PC-3 (cell line): ENCODE measurements at regions not wholly inside any gene's neighbourhood (a gene's known extent, or its start where the extent isn't known, plus 50 kb on each side); places are given as distances from the start of the nearest gene placed in this dataset.

Experiments
- ATAC-seq: fragments of 200-7000 bp; cut with Tn5 transposase; 2 replicates; pipeline ENCODE4 v1.9.1; 2020; ENCODE audit warnings: mild to moderate bottlenecking, moderate library complexity
- BruUV-seq: library from RNA; stranded (reverse); fragments of 400-500 nt; replicated peaks from 2 replicates; lab custom pipeline; 2021; lab: Mats Ljungman, UMichigan
- CTCF ChIA-PET: fragments of 300-600 bp; sonication (Branson Sonifier 250); formaldehyde crosslinking; loops from one replicate; lab custom pipeline; 2022; ENCODE audit warnings: antibody characterized with exemption; lab: Charles Lee
- POLR2A ChIA-PET: fragments of 300-600 bp; sonication (Branson Sonifier 250); formaldehyde crosslinking; loops from one replicate; lab custom pipeline; 2022; ENCODE audit warnings: antibody characterized with exemption; ENCODE audit not compliant: unreplicated experiment; lab: Charles Lee
- DNase-seq: peaks from one replicate; pipeline ENCODE4 v3.0.0-alpha.2; 2015
- H2AFZ ChIP-seq: fragments of 300-600 bp; sonication (generic); 2 replicates; pipeline ENCODE4 v1.6.0; 2016; ENCODE audit warnings: antibody characterized with exemption, low read length
- H3F3A ChIP-seq: fragments of 300-600 bp; sonication (generic); one replicate; pipeline ENCODE4 v1.6.0; 2017; ENCODE audit warnings: antibody characterized with exemption, low read length, control low read depth, mild to moderate bottlenecking; ENCODE audit not compliant: unreplicated experiment
- H3K27ac ChIP-seq: fragments of 300-600 bp; sonication (generic); 2 replicates; pipeline ENCODE4 v1.5.1; 2016; ENCODE audit warnings: mild to moderate bottlenecking, low read length
- H3K27me3 ChIP-seq: fragments of 300-600 bp; sonication (generic); 2 replicates; pipeline ENCODE4 v1.6.1; 2016; ENCODE audit warnings: low read length, mixed read lengths
- H3K36me3 ChIP-seq: fragments of 300-600 bp; sonication (generic); 2 replicates; pipeline ENCODE4 v1.6.1; 2016; ENCODE audit warnings: low read depth, mixed run types, low read length, mixed read lengths
- H3K4me1 ChIP-seq: fragments of 300-600 bp; sonication (generic); 2 replicates; pipeline ENCODE4 v1.5.1; 2016; ENCODE audit warnings: low read length; ENCODE audit not compliant: insufficient read depth
- H3K4me2 ChIP-seq: fragments of 300-600 bp; sonication (generic); 2 replicates; pipeline ENCODE4 v1.6.0; 2016; ENCODE audit warnings: low read length
- H3K4me3 ChIP-seq: fragments of 300-600 bp; sonication (generic); 2 replicates; pipeline ENCODE4 v1.5.1; 2016; ENCODE audit warnings: mild to moderate bottlenecking, low read length, mixed read lengths
- H3K79me2 ChIP-seq: fragments of 300-600 bp; sonication (generic); 2 replicates; pipeline ENCODE4 v1.6.1; 2017; ENCODE audit warnings: low read length, mixed read lengths
- H3K9ac ChIP-seq: fragments of 300-600 bp; sonication (generic); 2 replicates; pipeline ENCODE4 v1.6.0; 2016; ENCODE audit warnings: mild to moderate bottlenecking, low read length
- H3K9me2 ChIP-seq: fragments of 300-600 bp; sonication (generic); replicated peaks from 2 replicates; pipeline ENCODE4 v1.6.1; 2016; ENCODE audit warnings: mixed run types, low read length, mixed read lengths
- H3K9me3 ChIP-seq: fragments of 300-600 bp; sonication (generic); 2 replicates; pipeline ENCODE4 v1.6.1; 2016; ENCODE audit warnings: low read length, mixed read lengths
- H4K20me1 ChIP-seq: fragments of 300-600 bp; sonication (generic); 2 replicates; pipeline ENCODE4 v1.6.1; 2016; ENCODE audit warnings: low read length, mixed read lengths
- EZH2 ChIP-seq: fragments of 300-600 bp; sonication (generic); IDR thresholded peaks from one replicate; pipeline ENCODE4 v1.6.1; 2017; ENCODE audit warnings: antibody characterized with exemption, mild to moderate bottlenecking, low read length; ENCODE audit not compliant: unreplicated experiment
- EZH2phosphoT487 ChIP-seq: fragments of 300-600 bp; sonication (generic); IDR thresholded peaks from 2 replicates; pipeline ENCODE4 v1.6.1; 2018; ENCODE audit warnings: mild to moderate bottlenecking, antibody characterized with exemption, low read length, borderline replicate concordance
- intact Hi-C: fragments of 100-400 bp; cut with micrococcal nuclease; formaldehyde crosslinking; loops from 2 replicates; pipeline ENCODE4 v1.9.0; 2023
- TF ChIP-seq, protein P1 (sequence below): fragments of 300-600 bp; sonication (generic); conservative IDR thresholded peaks from 2 replicates; pipeline ENCODE4 v1.5.1; 2017; ENCODE audit warnings: antibody characterized with exemption, low read depth, mild to moderate bottlenecking, low read length

DNA sequence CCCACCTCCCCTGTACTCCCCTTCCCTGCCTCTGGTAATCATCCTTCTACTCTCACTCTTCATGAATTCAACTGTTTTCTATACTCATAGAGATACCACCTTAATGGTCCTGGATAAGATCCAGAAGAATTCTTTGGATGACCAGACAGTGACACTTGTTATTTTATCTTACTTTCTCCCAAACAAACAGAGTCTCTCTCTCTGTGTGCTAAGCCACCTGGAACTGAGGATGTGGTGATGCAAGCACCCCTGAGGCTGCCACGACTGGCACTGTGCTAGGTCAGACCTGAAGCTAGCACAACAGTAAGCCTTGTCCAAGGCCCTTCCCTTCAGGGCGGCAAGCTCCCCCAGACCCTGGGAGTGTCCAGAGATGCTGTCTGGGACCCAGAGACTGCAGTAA, 250.2 kb downstream of the C12orf50 start:
- TF ChIP-seq EZH2 (no peak), EZH2phosphoT487 (no peak)
- TF ChIP-seq, protein P1, sequence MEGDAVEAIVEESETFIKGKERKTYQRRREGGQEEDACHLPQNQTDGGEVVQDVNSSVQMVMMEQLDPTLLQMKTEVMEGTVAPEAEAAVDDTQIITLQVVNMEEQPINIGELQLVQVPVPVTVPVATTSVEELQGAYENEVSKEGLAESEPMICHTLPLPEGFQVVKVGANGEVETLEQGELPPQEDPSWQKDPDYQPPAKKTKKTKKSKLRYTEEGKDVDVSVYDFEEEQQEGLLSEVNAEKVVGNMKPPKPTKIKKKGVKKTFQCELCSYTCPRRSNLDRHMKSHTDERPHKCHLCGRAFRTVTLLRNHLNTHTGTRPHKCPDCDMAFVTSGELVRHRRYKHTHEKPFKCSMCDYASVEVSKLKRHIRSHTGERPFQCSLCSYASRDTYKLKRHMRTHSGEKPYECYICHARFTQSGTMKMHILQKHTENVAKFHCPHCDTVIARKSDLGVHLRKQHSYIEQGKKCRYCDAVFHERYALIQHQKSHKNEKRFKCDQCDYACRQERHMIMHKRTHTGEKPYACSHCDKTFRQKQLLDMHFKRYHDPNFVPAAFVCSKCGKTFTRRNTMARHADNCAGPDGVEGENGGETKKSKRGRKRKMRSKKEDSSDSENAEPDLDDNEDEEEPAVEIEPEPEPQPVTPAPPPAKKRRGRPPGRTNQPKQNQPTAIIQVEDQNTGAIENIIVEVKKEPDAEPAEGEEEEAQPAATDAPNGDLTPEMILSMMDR = no peak
- Histone ChIP-seq H3K9me3 (no peaks in the 10 kb centered on the region), H3K27me3 (no peaks in the 10 kb centered on the region), H4K20me1 (no peaks in the 10 kb centered on the region), H3K4me2 (no peak overlapping the region), H3K36me3 (no peaks in the 10 kb centered on the region), H3F3A (no peaks in the 10 kb centered on the region), H3K9ac (no peak overlapping the region), H3K4me1 (no peaks in the 10 kb centered on the region), H2AFZ (no peak overlapping the region), H3K79me2 (no peaks in the 10 kb centered on the region), H3K9me2 (no peaks in the 10 kb centered on the region), H3K27ac (no peak overlapping the region), H3K4me3 (no peak overlapping the region)
- CTCF ChIA-PET = no interaction called here
- ATAC-seq (no peak), DNase-seq (no peak)
- POLR2A ChIA-PET = no interaction called here
- no TSS peak for BruUV-seq
- intact Hi-C loops = no loop called here

DNA sequence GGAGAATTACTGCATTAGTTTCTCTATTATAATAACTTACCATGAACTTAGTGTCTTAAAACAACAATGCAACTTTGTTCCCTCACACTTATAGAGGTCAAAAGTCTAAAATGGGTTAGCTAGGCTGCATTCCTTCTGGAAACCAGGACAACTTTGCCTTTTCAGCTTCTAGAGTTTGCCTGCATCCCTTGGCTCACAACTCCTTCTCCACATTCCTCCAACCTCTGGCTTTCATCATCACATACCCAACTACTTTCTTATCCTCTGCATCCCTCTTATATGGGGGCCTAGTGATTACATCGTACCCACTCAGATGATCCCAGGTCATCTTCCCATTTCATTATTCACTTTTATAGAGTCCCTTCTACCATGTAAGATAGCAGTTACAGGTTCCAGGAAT, 251.1 kb downstream of the C12orf50 start:
- POLR2A ChIA-PET = no interaction called here
- Histone ChIP-seq H3K4me1 (no peaks in the 10 kb centered on the region), H3K4me3 (no peak overlapping the region), H3F3A (no peaks in the 10 kb centered on the region), H3K9me3 (no peaks in the 10 kb centered on the region), H3K27me3 (no peaks in the 10 kb centered on the region), H3K79me2 (no peaks in the 10 kb centered on the region), H4K20me1 (no peaks in the 10 kb centered on the region), H3K4me2 (no peak overlapping the region), H2AFZ (no peak overlapping the region), H3K9me2 (no peaks in the 10 kb centered on the region), H3K9ac (no peak overlapping the region), H3K27ac (no peak overlapping the region), H3K36me3 (no peaks in the 10 kb centered on the region)
- ATAC-seq (no peak), DNase-seq (no peak)
- no TSS peak for BruUV-seq
- no peak for TF ChIP-seq EZH2phosphoT487
- TF ChIP-seq, protein P1 = no peak
- no peak for TF ChIP-seq EZH2
- CTCF ChIA-PET = no interaction called here
- intact Hi-C loops = no loop called here

DNA sequence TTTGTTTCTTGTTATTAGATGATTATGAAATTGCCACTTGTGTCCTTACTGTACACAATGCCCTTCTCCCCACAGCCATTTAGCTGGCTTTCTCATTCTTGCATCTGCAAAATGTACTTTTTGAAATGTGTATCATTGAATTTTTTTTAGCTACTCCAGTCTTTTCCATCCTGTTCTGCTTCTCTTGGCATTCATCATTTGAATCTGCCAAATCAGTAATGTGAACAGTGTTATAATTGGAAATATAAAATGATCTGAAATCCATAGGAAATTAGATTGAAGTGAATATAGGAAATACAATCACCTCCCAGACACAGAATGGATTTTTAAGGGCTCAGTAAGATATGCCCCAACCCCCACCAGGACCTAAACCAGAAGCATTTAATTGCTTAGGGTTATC, 253.4 kb downstream of the C12orf50 start:
- BruUV-seq = no TSS peak
- POLR2A ChIA-PET = interaction anchor here (0.6 to 0.8 kb wide), 2 partner anchors 52 to 217 kb away, joined by 3 read pairs; no protein-coding TSS in a partner anchor
- no peak for DNase-seq

More for the DNA sequence above, 253.4 kb downstream of the C12orf50 start:
- Histone ChIP-seq H3K36me3 (no peaks in the 10 kb centered on the region), H3K27ac (no peak overlapping the region), H3K79me2 (no peaks in the 10 kb centered on the region), H4K20me1 (no peaks in the 10 kb centered on the region), H3K4me3 (no peak overlapping the region), H3K9me3 (no peaks in the 10 kb centered on the region), H3K4me1 (no peaks in the 10 kb centered on the region), H3F3A (no peaks in the 10 kb centered on the region), H3K9me2 (no peaks in the 10 kb centered on the region), H3K27me3 (no peaks in the 10 kb centered on the region), H2AFZ (no peak overlapping the region), H3K4me2 (no peak overlapping the region), H3K9ac (no peak overlapping the region)
- no peak for TF ChIP-seq EZH2
- TF ChIP-seq, protein P1 = no peak
- no peak for TF ChIP-seq EZH2phosphoT487
- intact Hi-C loops = no loop called here
- ATAC-seq = no peak
- CTCF ChIA-PET = no interaction called here
